NCI-H345 treated with DMSO at 0.1 percent for 48 hours (cell line): ENCODE measurements at regions not wholly inside any gene's neighbourhood (a gene's known extent, or its start where the extent isn't known, plus 50 kb on each side); places are given as distances from the start of the nearest gene placed in this dataset.

Experiments
- DNase-seq: peaks from one replicate; lab custom pipeline; 2025; ENCODE audit not compliant: unreplicated experiment; lab: John Stamatoyannopoulos, UW

DNA sequence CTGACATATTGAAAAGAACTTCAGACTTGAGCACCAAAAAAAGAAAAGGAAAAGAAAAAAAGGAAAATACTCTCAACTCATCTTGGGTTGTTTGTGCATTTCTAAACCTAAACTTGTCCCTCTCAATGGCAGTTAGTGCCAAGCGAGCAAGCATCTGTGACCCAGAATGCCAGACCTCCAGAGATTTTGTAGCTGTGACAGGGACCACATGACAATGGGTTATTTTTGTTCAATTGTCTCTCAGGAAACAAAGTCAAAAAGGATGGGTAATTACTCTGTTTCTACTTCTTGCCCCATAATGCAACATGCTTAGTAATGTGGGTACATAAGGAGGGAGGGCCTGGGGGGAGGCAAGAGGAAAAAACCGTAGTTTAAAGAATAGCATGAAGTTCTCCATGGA, 285.7 kb upstream of the RTL1 start:
- DNase-seq, result no peak

DNA sequence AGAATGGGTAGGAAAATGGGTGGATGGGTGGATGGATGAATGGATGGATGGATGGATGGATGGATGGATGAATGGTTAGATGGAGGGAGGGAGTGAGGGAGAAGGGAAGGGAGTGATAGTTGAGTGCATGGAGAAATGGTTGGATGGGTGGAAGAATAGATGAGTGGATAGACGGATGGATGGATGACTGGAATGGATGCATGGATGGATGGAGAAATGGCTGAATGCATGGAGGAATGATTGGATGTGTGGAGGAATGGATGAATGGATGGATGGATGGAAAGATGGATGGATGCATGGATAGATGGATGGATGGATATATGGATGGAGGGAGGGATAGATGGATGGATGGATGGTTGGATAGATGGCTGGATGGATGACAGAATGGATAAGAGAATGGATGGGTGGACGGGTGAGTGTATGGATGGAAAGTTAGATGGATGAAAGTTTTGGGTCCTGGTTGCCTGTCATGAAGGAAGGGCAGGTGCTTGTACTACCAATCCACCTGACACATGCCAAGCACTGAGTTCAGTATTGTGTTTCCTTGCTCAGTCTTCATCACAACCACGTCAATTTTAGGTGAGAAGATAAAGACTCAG, 286.5 kb upstream of the RTL1 start:
- DNase-seq, result no peak

DNA sequence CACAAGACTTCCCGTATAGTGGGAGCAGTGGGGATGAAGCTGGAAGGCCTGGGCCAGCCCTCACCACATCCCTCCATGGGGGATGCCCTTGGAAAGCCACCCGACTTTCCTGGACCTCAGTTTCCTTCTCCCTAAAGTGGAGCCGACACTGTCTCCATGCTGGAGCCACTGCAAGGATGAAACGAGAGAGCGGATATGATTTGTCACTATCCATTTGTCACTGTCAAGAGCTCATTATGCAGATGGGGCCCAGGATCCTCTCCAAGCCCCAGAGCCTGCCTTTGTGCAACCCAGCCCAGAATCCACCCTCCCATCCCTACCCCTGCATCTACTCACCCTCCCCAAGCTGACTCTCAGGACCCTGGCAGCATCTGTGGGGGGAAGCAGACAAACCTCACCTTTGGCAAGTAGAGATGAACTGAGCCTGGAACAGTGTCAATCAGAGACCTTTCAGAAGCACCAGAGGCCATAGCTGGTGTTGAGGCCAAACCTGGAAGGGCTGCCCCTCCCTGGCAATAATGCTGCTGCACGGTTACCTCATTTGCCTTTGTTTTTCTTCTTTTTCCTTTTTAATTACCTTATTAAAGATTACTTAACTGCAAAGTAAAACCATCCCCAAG, 287.7 kb upstream of the RTL1 start:
- DNase-seq, result no peak

DNA sequence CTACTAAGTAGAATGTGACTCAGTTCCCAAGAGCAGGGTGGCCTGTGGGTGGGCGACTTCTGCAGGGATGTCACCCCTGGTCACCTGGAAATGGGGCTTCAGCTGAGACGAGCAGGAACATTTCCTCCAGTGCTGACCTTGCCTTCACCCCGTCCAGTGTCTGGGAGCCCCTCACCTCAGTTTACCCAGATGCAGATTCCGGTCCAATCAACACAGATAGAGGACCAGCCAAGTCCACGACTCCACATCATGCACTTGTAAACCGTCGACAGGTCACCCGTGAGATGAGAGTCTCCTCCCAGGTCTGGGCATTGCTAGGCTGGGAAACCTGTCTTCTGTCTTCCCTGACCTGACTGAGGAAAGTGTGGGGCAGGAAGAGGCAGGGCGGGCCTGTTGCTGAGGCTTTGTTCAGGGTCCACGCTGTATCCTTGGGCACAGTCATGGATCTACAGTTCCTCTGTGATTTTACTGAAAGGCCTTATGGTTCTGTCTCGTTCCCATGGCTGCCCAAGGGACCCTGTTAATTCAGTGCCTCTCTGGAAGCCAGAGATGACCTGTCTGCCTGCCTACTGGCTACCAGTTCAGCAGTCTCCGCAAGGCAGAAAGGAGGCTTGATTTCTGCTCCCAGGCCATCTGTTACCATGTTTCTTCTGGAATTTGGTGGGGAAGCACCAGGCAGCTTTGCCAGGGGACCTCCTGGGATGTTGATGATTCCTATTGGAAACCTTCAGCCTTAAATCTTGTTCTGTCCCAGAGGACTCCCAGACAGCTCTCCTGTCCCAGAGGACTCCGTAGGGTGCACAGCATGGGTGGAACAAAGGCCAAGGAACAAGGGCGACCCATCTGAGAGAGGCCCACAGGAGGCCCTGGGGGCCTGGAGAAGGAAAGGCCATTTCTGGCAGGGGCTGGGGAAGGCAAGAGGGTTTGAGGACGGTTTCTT, 288.5 kb upstream of the RTL1 start:
- DNase-seq, result no peak

DNA sequence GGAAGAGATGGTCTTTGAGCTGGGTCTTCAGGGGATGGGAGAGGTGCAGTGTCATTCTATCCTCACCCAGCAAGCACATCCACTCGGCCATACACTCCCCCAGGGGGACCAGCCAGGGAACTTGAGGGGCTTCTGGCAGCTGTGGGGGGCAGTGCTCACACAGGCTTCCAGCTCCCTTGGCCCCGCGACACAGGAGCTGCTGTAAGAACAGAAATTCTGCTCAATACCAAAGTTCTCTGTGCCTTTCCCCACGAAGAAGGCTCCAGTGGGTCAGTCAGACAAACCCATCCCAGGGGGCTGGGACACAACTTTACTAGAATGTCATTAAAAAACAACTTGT, 289.1 kb upstream of the RTL1 start:
- no peak for DNase-seq

DNA sequence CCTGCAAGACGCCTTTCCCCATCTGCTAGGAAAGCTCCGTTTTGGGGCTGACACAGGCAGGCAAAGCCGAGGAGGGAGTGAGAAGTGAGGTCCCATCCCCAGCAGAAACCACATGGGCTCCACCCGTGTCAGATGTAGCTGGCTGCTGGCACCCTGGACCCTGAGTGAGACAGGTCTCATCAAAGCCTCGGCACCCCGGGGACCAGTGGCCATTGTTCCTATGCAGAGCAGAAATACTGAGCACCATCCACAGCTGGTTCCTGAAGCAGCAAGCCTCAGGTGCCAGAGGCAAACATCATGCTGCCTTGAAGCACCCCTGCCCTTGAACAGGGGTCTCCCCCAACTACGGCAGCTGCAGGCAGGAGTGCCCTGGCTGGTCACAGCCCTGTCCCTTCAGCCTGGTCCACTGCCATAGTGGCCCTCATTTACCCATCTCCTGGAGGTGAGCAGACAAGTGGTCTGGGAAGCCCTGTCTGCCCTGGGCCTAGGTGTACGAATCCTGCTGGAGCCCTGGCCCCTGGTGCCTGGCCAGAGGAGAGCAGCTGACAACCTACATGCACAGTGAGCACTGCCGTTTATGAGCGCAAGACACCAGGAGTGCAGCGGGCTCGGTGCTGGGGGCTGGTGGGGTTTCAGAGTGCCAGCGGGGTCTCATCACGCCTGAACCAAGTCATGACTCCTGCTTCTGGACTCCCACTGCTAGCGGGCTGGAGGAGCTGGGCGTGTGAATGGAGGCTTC, 289.8 kb upstream of the RTL1 start:
- peak; percentile 84 for DNase-seq

DNA sequence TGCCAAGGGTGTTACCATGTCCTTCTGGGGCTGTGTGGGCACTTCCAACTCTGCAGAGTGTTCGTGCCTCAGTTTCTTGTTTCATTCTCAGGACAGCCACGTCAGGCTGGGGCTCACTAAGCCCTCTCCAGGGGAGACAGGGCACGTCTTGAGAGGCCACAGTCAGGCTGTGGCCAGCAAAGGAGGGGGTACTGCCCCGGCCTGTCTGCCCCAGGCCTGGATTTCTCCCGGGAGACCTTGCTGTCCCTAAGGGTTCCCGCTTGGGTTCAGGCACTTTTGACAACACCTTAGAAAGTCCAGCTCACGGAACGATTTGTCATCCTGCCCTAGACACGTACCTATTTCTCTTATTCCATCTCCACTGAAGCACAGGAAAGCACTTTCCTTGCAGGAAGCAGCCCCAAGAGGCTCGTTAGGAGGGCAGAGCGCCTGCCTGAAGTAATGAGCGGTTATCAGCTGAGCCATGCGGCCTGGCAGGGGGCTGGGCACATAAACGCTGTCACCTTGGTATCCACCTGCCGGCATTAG, 290.4 kb upstream of the RTL1 start:
- DNase-seq, result peak; percentile 94

DNA sequence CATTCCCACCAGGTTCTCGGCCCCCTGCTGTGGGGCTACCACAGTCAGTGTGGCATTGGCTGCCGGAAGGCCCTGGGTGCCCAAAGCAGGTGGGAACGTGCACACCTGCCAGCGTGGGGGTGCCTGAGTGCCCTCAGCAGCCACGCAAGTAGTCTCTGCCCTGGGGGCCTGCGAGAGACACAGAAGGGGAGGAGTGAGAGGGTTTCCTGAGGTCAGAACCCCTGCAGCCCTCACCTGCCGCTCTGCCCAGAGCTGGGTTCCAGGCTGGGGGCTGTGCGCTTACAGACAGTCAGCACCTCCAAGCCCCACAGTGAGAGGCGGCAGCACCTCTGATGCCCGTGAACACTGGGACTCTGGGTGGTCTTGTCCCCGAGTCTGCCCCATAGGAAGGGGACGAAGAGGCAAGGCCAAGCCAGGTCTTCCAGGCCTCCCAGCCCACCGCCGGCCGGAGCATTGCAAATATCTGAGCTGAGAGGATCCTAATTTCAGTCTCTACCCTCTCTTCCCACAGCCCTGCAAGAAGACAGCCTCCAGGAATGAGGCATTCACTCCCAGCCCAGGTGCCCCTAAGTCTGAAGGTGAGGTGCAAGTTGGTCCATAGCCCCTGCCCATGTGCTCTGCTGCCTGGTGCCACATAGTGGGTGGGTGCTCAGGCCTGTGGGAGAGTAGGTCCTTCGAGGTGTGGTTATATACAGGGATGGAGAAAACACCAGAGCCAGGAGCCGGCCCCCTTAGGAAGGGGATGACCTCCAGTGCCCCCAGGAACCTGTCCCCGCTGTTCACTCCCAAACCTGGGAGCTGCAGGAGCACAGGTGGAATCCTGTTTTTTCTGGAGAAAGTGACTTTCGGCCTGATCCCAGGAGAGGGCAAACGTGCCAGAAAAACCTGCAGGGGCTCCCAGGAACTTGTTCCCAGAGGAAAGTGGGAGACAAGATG, 291.1 kb upstream of the RTL1 start:
- DNase-seq, result no peak

DNA sequence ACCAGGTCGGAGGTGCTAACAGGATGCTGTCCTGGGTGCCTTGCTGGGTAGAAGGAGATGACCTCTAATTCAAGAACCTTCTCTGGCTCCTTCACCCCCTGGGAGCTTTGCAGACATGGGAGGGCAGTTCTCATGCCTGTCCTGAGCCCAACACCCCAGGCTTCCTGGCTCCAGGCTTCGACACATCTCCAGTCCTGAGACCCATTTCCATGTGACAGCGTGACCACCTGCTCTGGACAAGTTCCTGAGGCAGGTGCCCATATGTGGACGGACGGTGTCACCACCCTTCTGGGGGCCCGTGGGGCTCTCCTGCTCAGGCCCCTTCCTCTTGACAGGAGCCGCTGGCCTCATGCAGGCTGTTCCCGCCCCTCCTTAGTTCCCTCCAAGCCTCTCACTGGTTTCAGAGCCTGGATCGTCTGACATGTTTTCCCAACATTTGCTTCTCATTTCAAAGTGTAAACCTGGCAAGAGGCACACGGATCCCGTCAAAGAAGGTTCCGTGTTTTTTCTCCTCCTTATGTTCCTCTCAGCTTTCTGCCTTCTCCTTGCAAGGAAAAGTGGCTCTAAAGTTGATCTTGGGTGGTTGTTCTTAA, 291.9 kb upstream of the RTL1 start:
- no peak for DNase-seq

DNA sequence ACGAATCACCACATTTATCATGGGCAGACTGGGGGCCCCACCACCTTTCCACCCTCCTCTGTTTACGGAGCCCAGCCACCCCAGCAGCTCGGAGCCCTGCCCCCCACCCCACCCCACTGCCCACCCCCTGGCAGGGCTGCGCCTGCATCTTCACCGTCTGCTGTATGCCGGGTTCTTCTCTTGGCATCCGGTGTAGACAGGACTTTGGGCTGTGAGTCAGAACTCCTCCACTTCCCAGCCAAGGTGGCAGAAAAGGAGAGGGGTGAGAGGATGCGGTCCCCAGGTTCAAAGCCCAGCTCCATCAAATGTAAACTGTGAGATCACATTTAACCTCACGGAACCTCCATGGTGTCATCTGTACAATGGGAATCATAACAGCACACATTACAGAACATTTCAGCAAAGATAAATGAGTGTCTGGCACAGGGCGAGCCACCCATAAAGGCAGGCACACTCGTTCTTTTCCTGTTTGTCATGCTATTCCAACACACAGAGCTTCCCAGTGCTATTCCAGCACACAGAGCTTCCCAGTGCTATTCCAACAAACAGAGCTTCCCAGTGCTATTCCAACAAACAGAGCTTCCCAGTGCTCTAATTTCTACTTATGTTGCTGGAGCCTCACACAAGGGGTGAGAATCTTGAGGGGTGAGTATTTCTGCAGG, 292.7 kb upstream of the RTL1 start:
- no peak for DNase-seq

DNA sequence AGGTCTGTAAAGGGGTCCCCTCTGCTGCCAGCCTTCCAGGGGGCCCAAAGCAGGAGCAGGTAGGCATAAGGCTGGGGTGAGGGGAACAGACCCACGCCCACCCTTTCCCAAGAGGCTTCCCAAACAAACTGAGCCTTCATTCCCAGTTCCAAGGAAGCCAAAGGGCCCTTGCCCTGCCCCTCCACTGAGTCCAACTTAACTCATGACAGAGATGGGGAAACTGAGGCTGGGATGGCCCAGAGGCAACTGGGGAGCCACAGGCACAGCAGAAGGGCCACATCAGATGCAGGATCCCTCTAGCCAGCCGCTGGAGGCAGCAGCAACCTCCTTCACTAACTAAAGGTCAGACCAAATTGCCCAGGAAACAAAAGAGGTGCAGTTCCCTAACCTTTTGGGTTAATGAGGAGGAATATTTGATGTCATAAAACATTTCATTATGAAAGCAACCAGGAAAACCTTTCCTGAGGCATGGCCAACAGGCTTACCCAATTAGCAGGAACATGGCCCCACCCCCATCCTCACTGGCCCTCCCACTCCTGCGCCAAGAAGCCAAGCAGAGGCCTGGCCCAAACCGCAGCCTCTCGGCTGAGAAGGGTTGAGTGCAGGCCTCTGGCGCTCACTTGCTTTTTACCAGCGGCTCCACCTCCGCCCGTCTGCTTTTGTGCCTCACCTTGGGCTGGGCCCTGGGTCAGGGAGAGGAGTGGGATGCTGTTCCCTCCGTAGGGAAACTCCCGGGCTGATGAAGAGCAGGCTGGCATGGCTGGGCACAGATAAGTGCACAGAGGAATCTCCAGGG, 293.5 kb upstream of the RTL1 start:
- no peak for DNase-seq

DNA sequence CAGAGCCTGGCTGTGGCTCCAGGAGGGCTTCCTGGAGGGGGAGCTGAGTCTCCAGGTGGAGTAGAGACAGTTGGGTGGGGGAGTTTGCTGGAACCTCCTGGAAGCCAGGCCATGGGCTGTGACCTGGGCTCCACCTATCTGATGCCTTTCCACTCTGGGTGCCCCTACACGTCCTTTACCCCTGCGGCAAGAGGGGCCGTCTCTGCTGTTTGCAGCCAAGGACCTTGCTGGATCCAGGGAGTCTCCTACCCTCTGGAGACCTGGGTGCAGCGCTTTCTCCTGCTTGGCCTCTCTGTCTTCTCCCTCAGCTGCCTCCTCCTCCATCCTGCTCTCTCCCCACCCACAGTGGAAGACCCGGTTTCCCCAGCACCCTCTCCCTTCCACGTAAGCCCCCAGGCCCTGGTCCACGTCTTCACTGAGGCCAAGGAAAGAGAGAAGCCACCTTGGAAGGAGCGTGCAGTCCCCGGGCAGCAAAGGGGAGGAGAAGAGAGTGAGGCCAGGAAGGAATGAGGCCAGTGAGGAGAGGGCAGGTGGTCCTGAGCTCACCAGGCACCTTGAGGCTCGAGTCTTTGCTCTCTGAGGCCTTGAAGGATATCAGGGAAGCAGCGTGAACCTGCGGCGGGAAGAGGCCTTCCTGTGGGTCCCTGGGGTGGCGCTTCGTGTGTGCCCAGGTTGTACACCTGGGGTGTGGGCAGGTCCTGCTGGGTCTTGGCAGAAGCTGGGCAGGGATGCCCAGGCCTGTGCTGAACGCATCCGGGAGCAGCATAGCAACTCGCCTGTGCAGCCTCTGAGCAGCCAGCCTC, 294.3 kb upstream of the RTL1 start:
- no peak for DNase-seq

DNA sequence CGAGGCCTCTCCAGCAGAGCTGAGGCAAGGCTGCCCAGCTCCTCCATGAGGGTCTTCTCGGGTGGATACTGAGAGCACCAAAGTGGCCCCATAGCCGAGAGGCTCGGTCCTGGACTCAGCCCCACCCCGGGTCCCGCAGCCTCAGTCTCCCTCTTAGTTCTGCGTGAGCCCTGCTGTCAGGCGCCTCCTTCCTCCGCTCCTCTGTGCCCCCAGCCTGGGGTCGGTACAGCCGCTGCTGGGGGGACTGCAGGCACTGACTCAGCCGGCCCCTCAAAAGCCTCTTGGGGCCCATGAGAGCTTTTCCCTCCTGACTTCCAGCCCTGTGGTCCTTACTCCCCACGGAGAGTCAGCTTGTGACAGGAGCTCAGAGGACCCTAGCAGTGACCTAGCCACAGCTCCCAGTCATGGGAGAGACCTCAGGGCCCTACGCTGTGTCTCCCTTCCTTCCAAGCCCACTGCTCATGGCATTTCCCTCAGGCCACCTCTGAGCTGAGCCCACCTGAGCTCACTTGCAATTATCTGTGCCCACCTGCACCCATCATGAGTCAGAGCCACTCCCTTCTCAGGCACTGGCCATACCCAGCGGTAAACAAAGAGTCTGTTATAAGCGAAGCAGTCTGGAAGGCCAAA, 295.0 kb upstream of the RTL1 start:
- DNase-seq, result no peak

DNA sequence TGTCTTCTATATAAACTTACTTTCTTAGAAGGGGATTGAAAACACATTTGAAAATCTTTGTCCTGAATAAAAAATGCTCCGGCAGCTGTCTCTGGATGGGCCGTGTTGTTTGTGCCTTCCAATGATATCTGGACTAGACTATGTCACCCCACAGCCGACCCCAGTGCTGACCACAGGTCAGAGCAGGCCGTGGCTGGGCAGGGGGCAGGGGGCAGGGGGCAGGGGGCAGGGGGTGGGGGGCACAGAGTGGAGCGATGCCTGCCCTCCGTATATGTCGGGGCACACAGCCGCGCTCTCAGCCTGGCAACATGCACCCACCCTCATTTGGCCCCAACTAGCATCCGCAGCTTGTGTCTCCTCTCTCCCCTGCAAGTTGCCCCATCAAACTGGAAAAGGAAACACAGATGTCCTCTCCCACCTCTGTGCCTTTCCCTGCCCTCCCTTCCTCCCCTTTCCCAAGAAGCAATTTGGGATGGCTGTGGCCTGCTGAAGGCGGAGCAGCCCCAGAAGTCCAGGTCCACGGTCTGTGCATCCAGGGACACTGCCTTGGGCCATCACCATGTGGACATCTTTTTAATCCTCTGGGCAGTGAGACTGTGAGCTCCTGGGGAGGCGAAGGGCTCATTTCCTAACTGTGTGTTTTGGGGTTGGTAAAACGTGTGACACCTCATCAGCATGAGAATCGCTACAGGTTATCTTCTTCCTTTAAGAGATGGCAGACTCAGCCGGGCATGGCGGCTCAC, 295.7 kb upstream of the RTL1 start:
- DNase-seq, result no peak

DNA sequence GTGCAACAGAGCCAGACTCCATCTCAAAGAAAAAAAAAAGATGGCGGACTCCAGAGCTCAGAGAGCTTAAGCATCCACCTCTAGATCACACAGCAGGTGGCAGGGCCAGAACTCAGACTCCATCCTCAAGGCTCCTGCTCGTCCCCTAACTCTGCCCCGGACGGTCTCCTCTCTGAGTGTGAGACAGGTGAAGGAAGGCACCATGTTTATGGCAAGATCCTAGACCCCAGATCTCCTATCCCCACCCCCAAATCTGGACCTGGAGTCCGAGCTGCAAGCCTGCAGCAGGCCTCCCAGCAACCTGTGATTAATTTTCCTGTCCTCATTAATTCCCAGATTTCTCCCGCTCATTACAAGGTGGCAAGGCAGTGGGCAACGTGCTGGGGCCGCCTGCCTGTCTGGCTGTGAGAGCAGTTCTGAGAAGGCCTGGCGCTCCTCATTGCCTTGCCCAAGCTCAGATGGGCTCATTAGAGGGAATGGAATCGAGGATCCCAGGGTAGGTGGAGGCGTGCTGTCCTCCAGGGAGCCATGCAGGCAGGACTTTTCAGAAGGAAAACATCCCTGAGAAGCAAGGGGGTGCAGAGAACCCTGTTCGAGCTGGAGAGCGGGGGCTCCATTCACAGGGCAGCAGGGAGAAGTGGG, 296.6 kb upstream of the RTL1 start:
- no peak for DNase-seq
